Epithelial cell of esophagus (primary cell): ENCODE measurements at regions not wholly inside any gene's neighbourhood (a gene's known extent, or its start where the extent isn't known, plus 50 kb on each side); places are given as distances from the start of the nearest gene placed in this dataset.
"Not testable (repeated sequence)": the region's sequence is repeated elsewhere in the genome, so short reads cannot be mapped to it uniquely, and the experiment has no call there.

Experiments
- DNase-seq: peaks from one replicate; pipeline ENCODE4 v3.0.0; 2010; ENCODE audit warnings: low read depth
- H3K4me3 ChIP-seq: 2 replicates; pipeline ENCODE4 v1.5.1; 2011; ENCODE audit warnings: mild to moderate bottlenecking, low read length, control low read depth
- TF ChIP-seq, protein P1 (sequence below): IDR thresholded peaks from 2 replicates; pipeline ENCODE4 v1.5.1; 2011; ENCODE audit warnings: low read depth, mild to moderate bottlenecking, low read length, control low read depth, inconsistent platforms; ENCODE audit not compliant: insufficient read depth; ENCODE audit errors: missing control alignments

DNA sequence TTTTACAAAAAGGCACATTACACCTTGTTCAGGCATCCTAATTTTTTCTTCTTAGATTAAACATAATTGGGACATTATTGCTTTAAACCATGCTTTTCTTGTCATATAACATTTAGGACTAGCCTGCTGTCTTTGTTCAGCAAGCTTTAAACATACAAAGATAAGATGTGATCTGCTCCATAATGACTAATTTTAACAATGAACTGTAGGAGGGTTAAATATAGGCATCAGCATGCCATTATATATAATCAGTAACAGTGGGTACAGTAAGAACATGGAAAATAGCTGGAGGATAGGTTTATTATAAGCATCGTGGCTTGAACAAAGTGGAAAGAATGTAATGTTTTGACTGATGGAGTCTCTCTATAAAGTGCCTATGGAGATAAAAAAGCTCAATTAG lies 661.7 kb downstream of the SLITRK6 start:
- H3K4me3 ChIP-seq = no peak overlapping the region
- peak; percentile 17 for DNase-seq
- TF ChIP-seq, protein P1, sequence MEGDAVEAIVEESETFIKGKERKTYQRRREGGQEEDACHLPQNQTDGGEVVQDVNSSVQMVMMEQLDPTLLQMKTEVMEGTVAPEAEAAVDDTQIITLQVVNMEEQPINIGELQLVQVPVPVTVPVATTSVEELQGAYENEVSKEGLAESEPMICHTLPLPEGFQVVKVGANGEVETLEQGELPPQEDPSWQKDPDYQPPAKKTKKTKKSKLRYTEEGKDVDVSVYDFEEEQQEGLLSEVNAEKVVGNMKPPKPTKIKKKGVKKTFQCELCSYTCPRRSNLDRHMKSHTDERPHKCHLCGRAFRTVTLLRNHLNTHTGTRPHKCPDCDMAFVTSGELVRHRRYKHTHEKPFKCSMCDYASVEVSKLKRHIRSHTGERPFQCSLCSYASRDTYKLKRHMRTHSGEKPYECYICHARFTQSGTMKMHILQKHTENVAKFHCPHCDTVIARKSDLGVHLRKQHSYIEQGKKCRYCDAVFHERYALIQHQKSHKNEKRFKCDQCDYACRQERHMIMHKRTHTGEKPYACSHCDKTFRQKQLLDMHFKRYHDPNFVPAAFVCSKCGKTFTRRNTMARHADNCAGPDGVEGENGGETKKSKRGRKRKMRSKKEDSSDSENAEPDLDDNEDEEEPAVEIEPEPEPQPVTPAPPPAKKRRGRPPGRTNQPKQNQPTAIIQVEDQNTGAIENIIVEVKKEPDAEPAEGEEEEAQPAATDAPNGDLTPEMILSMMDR = no peak

DNA sequence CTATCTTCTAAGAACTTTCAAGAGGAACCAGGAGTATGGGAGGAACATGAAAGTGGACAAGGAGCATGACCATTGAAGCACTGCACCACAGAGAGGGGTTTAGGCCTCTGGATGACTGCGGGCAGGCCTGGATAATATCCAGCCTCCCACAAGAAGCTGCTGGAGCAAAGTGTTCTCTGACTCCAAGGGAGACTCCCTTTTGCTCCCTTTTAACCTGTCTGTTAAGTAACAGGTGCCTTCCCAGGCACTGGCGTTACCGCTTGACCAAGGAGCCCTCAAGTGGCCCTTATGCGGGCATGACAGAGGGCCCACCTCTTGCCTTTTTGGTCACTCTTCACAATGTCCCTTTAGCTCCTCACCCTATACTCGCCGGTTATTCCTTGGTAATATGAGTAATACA lies 666.2 kb downstream of the SLITRK6 start:
- H3K4me3 ChIP-seq = no peak overlapping the region
- TF ChIP-seq, protein P1 = no peak
- DNase-seq = no peak

DNA sequence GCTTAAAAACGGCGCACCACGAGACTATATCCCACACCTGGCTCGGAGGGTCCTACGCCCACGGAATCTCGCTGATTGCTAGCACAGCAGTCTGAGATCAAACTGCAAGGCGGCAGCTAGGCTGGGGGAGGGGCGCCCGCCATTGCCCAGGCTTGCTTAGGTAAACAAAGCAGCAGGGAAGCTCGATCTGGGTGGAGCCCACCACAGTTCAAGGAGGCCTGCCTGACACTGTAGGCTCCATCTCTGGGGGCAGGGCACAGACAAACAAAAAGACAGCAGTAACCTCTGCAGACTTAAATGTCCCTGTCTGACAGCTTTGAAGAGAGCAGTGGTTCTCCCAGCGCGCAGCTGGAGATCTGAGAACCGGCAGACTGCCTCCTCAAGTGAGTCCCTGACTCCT lies 675.7 kb downstream of the SLITRK6 start:
- not testable (repeated sequence) for DNase-seq, H3K4me3 ChIP-seq

DNA sequence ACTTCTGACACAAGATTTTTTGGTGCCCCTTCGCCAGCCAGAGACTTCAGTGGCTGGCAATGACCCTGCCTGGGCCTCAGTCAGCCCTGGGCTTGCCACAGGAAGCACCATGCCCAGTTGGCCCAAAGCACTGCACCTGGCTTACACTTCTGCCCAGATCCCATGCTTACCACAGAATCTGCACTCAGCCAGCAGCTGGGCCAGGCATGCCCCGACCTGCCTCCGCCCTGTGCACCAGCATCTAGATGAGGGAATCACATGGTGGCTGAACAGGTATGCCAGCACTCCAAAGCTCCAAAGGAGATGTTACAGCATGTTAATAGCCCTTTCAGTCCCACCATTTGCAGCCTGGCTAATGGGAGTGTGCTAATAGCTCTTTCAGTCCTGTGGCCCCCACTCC lies 690.9 kb downstream of the SLITRK6 start:
- TF ChIP-seq, protein P1 = no peak
- no peak overlapping the region for H3K4me3 ChIP-seq
- peak; percentile 94 for DNase-seq

DNA sequence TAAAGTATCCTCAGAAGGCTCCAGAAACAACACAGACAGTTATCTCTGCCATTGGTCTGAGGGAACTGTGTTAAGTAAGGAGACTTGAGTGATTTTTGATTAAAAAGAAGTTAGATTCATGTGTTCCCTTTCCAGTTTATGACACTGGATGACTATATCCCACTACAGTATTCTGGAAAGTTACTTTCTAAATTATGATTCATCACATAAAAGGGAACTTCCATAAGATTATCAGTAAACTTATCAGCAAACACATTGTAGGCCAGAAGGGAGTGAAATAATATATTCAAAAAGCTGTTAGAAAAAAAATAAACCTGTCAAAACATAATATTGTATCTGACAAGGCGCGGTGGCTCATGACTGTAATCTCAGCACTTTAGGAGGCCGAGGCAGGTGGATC lies 700.0 kb downstream of the SLITRK6 start:
- no peak overlapping the region for H3K4me3 ChIP-seq
- TF ChIP-seq, protein P1 = no peak
- no peak for DNase-seq

DNA sequence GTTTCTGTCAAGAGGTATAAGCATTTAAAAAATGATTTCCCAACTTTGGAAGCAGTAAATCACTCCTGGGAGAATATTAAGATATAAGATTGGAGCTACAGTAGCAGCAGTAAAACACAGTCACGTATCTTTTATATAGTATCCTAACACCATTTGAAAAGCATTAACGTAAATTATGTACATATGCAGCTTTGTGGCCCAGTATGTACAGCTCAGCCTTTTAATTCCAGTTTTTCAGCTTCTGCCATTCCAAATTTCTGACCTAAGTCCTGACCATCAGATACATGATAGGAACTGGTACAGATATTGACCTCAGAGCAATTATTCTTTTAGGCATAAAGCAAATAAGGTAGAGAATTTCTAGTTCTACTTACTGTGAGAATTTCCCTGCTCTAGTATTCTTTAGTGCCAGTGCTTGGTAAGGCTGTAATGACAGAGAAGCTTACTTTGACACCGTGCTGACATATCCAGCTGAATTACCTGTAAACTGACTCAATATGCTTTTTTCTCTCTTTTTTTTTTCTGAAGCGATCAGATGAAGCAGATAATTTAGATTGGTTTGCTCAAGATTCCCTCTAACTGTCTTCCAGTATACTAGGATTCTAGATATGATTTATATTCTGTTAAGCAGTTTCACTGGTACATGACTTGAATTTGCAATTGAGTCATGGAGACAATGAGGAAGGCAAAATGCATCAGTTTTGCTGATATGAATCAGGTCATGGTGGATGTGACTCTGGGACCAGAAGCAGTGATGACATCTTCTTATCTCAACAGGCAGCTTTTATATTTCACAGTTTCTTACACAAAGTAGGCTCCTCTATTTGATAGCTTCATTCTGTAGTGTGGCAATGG lies 703.6 kb downstream of the SLITRK6 start:
- no peak for DNase-seq
- TF ChIP-seq, protein P1 = no peak
- no peak overlapping the region for H3K4me3 ChIP-seq

DNA sequence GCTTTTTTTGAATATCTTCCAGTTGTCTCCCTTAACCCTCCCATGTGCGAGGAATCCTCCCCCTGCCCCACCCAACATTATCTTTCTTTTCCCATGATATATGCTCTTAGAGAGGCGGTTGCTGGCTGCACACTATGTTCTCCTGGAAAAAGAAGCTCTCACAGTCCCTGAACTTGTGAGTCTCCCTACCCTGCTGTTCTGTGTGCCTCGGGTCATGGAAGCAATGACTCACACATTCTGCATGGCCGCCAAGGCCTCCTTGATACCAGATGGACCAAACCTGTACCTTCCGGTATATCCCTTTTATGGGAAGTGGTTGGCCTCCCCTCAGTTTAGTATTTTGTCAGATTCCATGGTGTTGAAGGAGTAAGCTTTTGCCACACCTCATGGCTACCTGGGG lies 705.4 kb downstream of the SLITRK6 start:
- TF ChIP-seq, protein P1 = no peak
- DNase-seq = peak; percentile 61
- H3K4me3 ChIP-seq = no peak overlapping the region
